GM18505 (cell line): ENCODE measurements at regions not wholly inside any gene's neighbourhood (a gene's known extent, or its start where the extent isn't known, plus 50 kb on each side); places are given as distances from the start of the nearest gene placed in this dataset.

Experiments
- ATAC-seq: cut with Tn5 transposase; IDR thresholded peaks from one replicate; pipeline ENCODE4 v1.9.1; 2021; ENCODE audit not compliant: unreplicated experiment
- POLR2A ChIP-seq: IDR thresholded peaks from 4 replicates; pipeline ENCODE4 v1.6.1; 2011; ENCODE audit warnings: borderline replicate concordance; ENCODE audit not compliant: insufficient read depth, insufficient read length; ENCODE audit errors: extremely low read depth

GRCh38 chr11:105268404-105269062 lies 129.0 kb upstream of the CARD18 start:
- ATAC-seq = no peak
- no peak for TF ChIP-seq POLR2A

DNA sequence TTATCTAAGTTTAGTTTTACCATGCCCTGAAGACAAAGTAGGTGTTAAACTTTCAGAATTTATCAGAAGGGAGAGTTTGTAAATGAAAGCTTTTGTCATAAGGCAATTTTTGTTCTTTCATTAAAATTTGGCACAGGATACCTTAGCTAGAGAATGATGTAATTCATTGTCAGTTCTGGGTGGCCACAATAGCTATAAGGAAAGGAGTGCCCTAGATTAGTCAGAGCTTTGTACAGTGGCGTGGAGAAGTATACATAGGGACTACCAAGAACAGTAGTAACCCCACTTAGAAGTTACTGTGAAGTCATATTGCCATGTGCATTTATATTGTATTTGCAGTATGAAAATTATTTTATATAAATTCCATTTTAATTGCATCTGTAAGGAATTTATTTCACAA lies 126.3 kb upstream of the CARD18 start:
- no peak for ATAC-seq
- TF ChIP-seq POLR2A = no peak

DNA sequence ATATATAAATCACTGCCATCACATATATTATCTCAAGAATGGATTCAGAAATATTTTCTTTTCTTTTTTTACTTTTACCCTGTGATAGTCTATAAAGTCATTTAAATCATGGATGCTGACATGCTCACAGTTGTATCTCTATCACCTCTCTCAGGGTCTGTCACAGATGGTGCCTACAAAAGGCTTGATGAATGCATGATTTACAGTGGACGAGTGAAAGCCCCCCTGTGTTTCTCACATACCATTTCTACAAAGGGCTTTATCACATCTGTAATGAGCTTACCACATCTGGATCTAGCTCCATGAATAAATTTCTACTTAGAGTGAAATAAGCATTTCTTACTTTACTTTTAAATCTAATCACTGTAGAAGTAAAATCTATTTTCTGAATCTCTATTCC lies 121.4 kb upstream of the CARD18 start:
- no peak for ATAC-seq
- TF ChIP-seq POLR2A = no peak

DNA sequence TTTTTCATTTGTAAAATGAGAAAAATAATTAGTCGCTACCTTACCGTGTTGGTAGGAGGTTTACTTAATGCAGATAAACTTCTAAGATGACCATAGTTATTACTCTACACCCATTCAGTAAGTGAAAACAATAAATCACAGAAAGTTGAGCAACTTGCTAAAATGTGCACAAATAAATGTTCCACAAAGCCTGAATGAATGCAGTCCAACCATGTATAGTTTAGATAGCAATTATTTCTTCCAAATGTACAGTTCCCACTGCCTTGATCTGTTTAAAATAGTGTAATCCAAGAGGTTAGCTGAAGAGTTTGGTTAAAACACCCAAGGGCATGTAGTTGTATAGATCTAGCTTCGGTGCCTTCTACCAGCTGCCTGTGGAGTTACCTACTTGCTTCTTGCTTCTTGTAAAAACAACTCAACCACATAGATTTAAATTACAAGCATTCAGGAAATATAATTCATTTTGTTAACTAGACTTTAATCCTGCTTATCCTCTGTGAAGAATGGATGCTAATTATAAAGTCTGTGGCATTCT lies 106.3 kb upstream of the CARD18 start:
- no peak for TF ChIP-seq POLR2A
- no peak for ATAC-seq

DNA sequence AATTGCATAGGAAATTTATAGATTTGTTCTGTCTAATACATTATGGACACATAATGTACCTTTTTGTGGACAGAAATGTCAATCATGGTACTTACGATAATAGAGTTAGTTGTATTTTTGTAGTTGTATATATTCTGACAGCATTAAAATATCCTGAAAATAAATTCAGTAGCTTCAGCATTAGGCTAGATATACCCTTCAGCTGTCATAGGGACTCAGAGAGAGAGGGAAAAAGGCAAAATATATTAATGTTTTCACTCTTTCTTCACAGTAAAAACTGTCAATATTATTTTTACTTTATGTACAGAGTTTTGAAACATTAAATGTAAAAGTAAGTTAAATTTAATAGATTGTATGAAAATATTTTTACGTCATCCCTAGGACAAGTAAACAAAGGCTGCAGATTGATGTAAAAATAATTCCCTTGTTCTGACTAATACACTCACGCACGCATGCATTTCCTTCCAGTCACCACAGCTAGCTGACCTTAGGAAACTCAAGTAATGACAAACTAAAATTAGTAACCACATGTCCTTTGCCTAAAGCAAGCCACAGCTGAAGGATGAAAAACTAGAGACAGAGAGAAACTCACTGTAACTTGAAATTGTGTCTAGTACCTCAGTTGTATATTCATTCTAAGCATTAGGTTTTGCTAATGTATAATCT lies 104.7 kb upstream of the CARD18 start:
- ATAC-seq = no peak
- no peak for TF ChIP-seq POLR2A

GRCh38 chr11:105241136-105241535 lies 101.6 kb upstream of the CARD18 start:
- ATAC-seq = no peak

DNA sequence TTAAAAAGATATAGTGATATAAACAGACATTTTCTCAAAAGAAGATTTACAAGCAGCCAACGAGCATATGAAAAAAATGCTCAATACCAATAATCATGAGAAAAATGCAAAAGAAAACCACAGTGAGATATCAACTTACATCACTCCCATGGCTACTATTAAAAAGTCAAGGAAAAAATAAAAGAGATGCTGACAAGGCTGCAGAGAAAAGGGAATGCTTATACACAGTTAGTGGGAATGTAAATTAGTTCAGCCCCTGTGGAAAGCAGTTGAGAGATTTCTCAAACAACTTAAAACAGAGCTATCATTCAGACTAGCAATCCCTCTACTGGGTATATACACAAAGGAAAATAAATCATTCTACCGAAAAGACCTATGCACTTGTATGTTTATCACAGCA lies 97.1 kb upstream of the CARD18 start:
- no peak for TF ChIP-seq POLR2A
- ATAC-seq = no peak

More at GRCh38 chr11:105241136-105241535, 101.6 kb upstream of the CARD18 start:
- TF ChIP-seq POLR2A = no peak

- TF ChIP-seq POLR2A = no peak
- ATAC-seq = no peak
Observed at GRCh38 chr11:105233285-105233684, 93.7 kb upstream of the CARD18 start.

GRCh38 chr11:105232021-105232420 lies 92.5 kb upstream of the CARD18 start:
- no peak for TF ChIP-seq POLR2A
- ATAC-seq = no peak

GRCh38 chr11:105230586-105230985 lies 91.0 kb upstream of the CARD18 start:
- no peak for ATAC-seq
- TF ChIP-seq POLR2A = no peak

- no peak for ATAC-seq
- TF ChIP-seq POLR2A = no peak
Observed at GRCh38 chr11:105229761-105230160, 90.2 kb upstream of the CARD18 start.

DNA sequence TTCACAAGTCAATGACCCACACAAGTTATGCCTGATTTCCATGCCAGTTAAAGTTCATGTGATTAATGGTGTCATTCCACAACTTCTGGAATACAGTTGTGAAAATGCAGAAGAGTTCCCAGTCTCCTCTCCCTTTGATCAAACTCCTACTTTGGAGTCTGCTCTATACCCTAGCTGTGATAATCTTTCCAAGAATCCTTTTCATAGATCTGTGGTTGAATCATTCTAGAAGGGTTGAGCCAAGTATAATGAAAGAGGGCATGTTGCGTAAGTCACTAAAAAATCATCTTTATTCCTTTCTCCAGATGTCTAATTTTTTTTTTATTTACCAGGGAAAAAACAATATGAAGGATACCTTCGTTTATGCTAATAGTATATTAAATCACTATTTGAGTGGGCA lies 89.7 kb upstream of the CARD18 start:
- no peak for ATAC-seq
- no peak for TF ChIP-seq POLR2A

GRCh38 chr11:105227363-105227762 lies 87.8 kb upstream of the CARD18 start:
- ATAC-seq = no peak
- no peak for TF ChIP-seq POLR2A

- no peak for ATAC-seq
Observed at GRCh38 chr11:105226766-105227165, 87.2 kb upstream of the CARD18 start.

More at GRCh38 chr11:105226766-105227165, 87.2 kb upstream of the CARD18 start:
- no peak for TF ChIP-seq POLR2A
